ENCODE measurements at regions not wholly inside any gene's neighbourhood (a gene's known extent, or its start where the extent isn't known, plus 50 kb on each side); places are given as distances from the start of the nearest gene placed in this dataset.
A peak's percentile ranks its signal among the peaks of the same experiment; 100 is the strongest.

GRCh38 chr2:144082327-144082726, 437.6 kb downstream of the ZEB2 start (continued):
- TF ChIP-seq, protein P1, sequence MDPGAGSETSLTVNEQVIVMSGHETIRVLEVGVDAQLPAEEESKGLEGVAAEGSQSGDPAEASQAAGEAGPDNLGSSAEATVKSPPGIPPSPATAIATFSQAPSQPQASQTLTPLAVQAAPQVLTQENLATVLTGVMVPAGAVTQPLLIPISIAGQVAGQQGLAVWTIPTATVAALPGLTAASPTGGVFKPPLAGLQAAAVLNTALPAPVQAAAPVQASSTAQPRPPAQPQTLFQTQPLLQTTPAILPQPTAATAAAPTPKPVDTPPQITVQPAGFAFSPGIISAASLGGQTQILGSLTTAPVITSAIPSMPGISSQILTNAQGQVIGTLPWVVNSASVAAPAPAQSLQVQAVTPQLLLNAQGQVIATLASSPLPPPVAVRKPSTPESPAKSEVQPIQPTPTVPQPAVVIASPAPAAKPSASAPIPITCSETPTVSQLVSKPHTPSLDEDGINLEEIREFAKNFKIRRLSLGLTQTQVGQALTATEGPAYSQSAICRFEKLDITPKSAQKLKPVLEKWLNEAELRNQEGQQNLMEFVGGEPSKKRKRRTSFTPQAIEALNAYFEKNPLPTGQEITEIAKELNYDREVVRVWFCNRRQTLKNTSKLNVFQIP (CRISPR knock-in tag; IDR thresholded peaks at IDR 0.05; ENCODE audit: borderline replicate concordance, low read depth): no peak
- no peak for TF ChIP-seq ZFP30 (CRISPR knock-in tag; IDR thresholded peaks at IDR 0.05)

DNA sequence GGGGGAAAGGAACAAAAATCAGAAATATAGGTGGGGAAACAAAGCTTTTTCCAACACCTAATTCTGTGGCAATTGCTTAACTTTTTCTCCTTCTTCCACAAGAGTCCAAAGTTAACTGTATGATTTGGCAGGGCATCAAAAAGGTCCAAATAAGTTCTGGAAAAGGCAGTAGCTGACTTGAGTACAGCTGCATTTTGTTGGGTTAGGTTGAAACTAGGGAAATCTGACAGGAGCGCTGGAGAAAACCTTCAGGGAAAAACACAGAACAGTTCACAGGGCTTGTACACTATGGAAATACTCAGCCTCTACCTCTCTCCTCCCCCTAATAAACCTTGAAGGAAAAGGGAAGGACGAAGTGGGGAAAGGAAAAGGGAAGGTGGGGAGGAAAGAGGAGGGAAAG, 438.6 kb downstream of the ZEB2 start:
- no peak for TF ChIP-seq ZNF8 (CRISPR knock-in tag; IDR thresholded peaks at IDR 0.05)
- no peak for TF ChIP-seq ZNF565 (CRISPR knock-in tag; conservative IDR thresholded peaks at IDR 0.05; ENCODE audit: low read depth)
- TF ChIP-seq, protein P1 (CRISPR knock-in tag; IDR thresholded peaks at IDR 0.05; ENCODE audit: borderline replicate concordance, low read depth): no peak
- no peak for TF ChIP-seq CREB5 (CRISPR knock-in tag; IDR thresholded peaks at IDR 0.05; ENCODE audit: low read depth)
- TF ChIP-seq CSDC2 (CRISPR knock-in tag; IDR thresholded peaks at IDR 0.05): no peak
- TF ChIP-seq OSR1 (CRISPR knock-in tag; IDR thresholded peaks at IDR 0.05): no peak
- no peak for TF ChIP-seq ZC3H10 (CRISPR knock-in tag; IDR thresholded peaks at IDR 0.05)
- ATAC-seq: no peak

DNA sequence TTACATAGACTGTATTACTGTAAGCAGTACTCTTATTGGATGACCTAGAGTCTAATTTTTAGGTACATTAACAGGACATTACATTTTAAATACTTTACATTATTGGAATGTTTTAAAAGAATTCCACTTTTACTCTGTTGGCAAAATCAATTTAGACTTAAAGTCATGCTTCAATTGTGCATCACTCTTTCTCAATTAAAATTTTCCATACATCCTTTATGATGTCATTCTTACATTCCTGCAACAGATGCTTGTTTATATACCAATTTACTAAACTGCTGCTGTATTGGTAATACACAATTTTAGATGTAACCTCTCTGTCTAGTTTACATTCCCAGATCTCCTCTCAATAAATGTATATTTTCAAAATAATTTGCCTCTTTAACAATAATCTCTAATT, 440.1 kb downstream of the ZEB2 start:
- no peak for TF ChIP-seq CREB5 (CRISPR knock-in tag; IDR thresholded peaks at IDR 0.05; ENCODE audit: low read depth)
- TF ChIP-seq ZNF70 (CRISPR knock-in tag; IDR thresholded peaks at IDR 0.05): no peak
- TF ChIP-seq ISL1 (CRISPR knock-in tag; IDR thresholded peaks at IDR 0.05): peak; percentile 37
- no peak for TF ChIP-seq ZFP3 (CRISPR knock-in tag; IDR thresholded peaks at IDR 0.05)
- no peak for TF ChIP-seq ZNF565 (CRISPR knock-in tag; conservative IDR thresholded peaks at IDR 0.05; ENCODE audit: low read depth)
- no peak for ATAC-seq

DNA sequence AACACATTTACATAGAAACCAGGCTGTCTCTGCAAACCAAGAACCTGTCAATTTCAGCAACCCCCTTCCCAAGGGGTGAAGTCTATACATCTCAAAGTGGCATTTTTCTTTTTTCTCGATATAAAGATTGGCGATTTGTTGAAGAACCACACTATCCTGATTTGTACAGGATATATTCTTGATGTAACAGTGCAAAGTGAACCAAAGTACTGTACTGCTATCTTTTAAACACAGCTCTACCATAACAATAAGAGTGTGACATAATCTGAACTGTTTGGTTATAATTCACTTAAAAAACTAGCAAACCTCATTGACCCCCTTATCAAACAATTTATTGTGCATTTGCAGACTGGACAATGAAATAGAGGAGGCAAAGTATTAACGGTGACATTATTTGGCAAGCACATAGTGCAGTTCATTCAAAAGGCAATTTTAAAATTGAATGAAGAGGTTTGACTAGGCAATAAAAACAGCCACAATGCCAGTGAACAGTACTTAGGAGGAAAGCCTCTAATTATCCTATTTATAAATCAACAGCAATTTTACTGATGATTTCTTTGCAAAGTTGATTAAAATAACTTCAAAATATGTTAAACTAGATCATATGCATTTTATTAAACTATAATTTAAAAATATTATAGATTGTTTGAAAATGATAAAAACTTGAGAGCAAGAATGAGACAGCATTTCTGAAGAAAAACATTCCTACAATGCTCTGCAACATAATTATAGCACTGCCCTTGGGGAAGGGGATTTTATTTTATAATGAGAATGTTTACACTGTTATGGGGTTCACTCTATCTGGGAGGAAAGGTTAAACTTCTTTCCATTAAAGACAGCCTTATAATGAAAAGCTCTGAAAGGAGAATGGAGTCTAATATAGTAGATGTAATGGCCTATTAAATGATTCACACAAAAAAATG, 440.9 kb downstream of the ZEB2 start:
- ATAC-seq: peak; percentile 73
- TF ChIP-seq PATZ1 (CRISPR knock-in tag; IDR thresholded peaks at IDR 0.05; ENCODE audit: borderline replicate concordance) (0 out of 2 replicates have a peak, but pooled peaks have one; percentile 69), BACH2 (CRISPR knock-in tag; IDR thresholded peaks at IDR 0.05; ENCODE audit: borderline replicate concordance) (peak; percentile 56; the same call in 1 of the 2 replicates), ZNF70 (CRISPR knock-in tag; IDR thresholded peaks at IDR 0.05) (peak; percentile 61; the same call in 1 of the 2 replicates), ZNF565 (CRISPR knock-in tag; conservative IDR thresholded peaks at IDR 0.05; ENCODE audit: low read depth) (no peak), CREB5 (CRISPR knock-in tag; IDR thresholded peaks at IDR 0.05; ENCODE audit: low read depth) (peak; percentile 81), SNAI2 (CRISPR knock-in tag; IDR thresholded peaks at IDR 0.05) (0 out of 2 replicates have a peak, but pooled peaks have one; percentile 20), ISL1 (CRISPR knock-in tag; IDR thresholded peaks at IDR 0.05) (peak; percentile 96), ARNTL (CRISPR knock-in tag; IDR thresholded peaks at IDR 0.05; ENCODE audit: borderline replicate concordance, low read depth) (no peak), PPARA (CRISPR knock-in tag; IDR thresholded peaks at IDR 0.05; ENCODE audit: borderline replicate concordance) (no peak), TSHZ2 (CRISPR knock-in tag; IDR thresholded peaks at IDR 0.05) (peak; percentile 85), RARB (CRISPR knock-in tag; IDR thresholded peaks at IDR 0.05) (no peak), ZFP3 (CRISPR knock-in tag; IDR thresholded peaks at IDR 0.05) (no peak), OSR1 (CRISPR knock-in tag; IDR thresholded peaks at IDR 0.05) (no peak), ESRRG (CRISPR knock-in tag; IDR thresholded peaks at IDR 0.05) (peak; percentile 90), ZFP30 (CRISPR knock-in tag; IDR thresholded peaks at IDR 0.05) (no peak), ZC3H10 (CRISPR knock-in tag; IDR thresholded peaks at IDR 0.05) (peak; percentile 62)
- TF ChIP-seq, protein P1 (CRISPR knock-in tag; IDR thresholded peaks at IDR 0.05; ENCODE audit: borderline replicate concordance, low read depth): no peak; the same call in 1 of the 2 replicates
